ENCODE measurements at regions not wholly inside any gene's neighbourhood (a gene's known extent, or its start where the extent isn't known, plus 50 kb on each side); places are given as distances from the start of the nearest gene placed in this dataset.

DNA sequence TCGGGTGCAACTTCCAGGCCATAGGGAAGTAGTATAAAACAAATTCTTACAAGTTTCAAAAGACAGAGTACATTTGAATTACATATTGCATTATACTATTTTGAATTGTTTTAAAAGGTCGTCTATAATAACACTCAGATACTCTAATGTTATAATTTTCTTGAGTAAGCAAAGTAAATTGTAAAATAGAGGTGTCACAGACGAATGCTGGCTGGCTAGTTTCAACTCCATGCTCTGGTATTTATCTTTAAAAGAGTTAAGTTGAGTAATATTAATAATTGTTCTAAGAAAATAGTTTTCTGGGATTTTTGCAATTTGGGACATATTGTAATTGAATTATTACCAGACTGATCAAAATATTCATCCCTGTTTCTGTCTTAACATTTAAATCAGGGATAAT lies 764.9 kb downstream of the TECRL start:
- Histone ChIP-seq H3K27ac (no peak overlapping the region), H3K4me3 (no peak overlapping the region)
- DNase-seq (ENCODE audit: low spot score): no peak
- TF ChIP-seq CTCF (IDR thresholded peaks at IDR 0.05): no peak

- no peak for TF ChIP-seq CTCF (IDR thresholded peaks at IDR 0.05)
- no peak for DNase-seq (ENCODE audit: low spot score)
- no peak overlapping the region for H3K4me3 ChIP-seq
- no peak overlapping the region for H3K27ac ChIP-seq
These were observed 772.0 kb downstream of the TECRL start for GRCh38 chr4:63637270-63637669.

GRCh38 chr4:63632858-63633257 lies 776.4 kb downstream of the TECRL start:
- no peak for TF ChIP-seq CTCF (IDR thresholded peaks at IDR 0.05)
- no peak overlapping the region for H3K27ac ChIP-seq
- no peak for DNase-seq (ENCODE audit: low spot score)
- H3K4me3 ChIP-seq: no peak overlapping the region

DNA sequence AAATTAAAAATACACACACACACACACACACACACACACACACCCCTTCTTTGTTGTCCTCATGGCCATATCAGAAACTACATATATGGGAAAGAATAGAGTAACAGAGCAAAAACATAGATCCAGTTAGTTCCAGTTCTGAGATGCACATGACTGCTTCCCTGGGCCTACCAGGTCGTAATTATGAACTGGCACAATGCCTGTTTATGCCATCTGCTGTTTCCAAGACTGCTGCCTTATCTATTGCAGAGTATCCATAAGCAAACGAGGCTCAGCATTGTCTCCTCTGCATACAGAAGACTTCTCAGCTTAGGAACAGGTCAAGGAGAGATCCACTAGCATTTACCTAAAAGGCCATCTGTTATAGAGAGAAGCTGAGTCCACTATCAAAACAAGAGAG lies 789.0 kb downstream of the TECRL start:
- H3K4me3 ChIP-seq: no peak overlapping the region
- DNase-seq (ENCODE audit: low spot score): no peak
- H3K27ac ChIP-seq: no peak overlapping the region
- TF ChIP-seq CTCF (IDR thresholded peaks at IDR 0.05): no peak

- no peak for TF ChIP-seq CTCF (IDR thresholded peaks at IDR 0.05)
- Histone ChIP-seq H3K4me3 (no peak overlapping the region), H3K27ac (no peak overlapping the region)
- DNase-seq (ENCODE audit: low spot score): no peak
These were observed 789.5 kb downstream of the TECRL start for GRCh38 chr4:63619771-63620170.

DNA sequence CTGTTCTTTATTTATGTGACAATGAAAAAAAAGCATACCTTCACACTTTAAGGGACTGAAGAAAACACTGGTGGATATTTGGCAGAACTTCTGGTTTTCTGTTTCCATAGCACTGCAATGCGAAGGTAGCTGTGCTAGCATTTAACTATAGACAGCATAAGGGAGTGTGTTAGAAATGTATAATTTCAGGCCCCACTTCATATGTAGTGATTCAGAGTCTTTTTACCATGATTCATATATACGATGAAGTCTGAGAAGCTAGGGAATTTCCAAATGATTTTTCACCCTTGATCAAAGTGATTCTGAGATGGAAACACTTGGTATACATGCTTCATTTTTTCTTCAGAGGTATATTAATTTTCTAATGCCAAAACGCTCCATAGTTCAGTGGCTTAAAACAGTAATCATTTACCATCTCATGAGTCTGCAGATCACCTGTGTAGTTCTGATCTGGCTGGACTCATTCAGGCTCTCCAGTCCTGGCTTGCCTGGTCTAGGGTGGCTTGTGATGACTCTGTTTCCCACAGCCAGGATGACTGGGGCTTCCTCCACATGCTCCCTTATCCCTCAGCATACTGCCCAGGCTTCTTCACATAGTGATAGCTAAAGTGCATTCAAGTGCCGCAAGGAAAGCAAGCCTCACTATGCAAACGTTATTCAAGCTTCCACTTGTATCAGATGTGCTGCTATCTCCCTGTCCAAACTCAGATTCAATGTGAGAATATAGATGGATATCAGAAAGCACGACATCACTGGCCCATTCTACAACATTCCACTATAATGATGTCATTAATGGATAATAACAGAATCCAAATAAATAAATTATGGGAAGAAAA lies 790.1 kb downstream of the TECRL start:
- no peak for TF ChIP-seq CTCF (IDR thresholded peaks at IDR 0.05)
- no peak overlapping the region for H3K4me3 ChIP-seq
- DNase-seq (ENCODE audit: low spot score): no peak
- H3K27ac ChIP-seq: no peak overlapping the region

- H3K27ac ChIP-seq: no peak overlapping the region
- no peak overlapping the region for H3K4me3 ChIP-seq
- no peak for TF ChIP-seq CTCF (IDR thresholded peaks at IDR 0.05)
- DNase-seq (ENCODE audit: low spot score): no peak
These were observed 801.9 kb downstream of the TECRL start for GRCh38 chr4:63607169-63607872.
